Left lung (tissue), 4 donors: ENCODE measurements at regions not wholly inside any gene's neighbourhood (a gene's known extent, or its start where the extent isn't known, plus 50 kb on each side); places are given as distances from the start of the nearest gene placed in this dataset.

Experiments
- ATAC-seq: fragments of 200-7000 bp; cut with Tn5 transposase; one replicate; pipeline ENCODE4 v1.9.1; 2020; ENCODE audit warnings: moderate library complexity
- DNase-seq, 4 donors: peaks; one replicate each; pipeline ENCODE4 v3.0.0-alpha.2; 2013 to 2020
- H3K27ac ChIP-seq, 2 donors: fragments of 200-600 bp; sonication (generic) in 1 of 2; one replicate each; pipeline versions ENCODE4 v1.5.0 to v1.8.0; 2020 to 2021
- H3K27me3 ChIP-seq, 2 donors: fragments of 200-600 bp; sonication (generic) in 1 of 2; one replicate each; pipeline versions ENCODE4 v1.5.0 to v1.8.0; 2020 to 2021
- H3K36me3 ChIP-seq, 2 donors: fragments of 200-600 bp; sonication (generic) in 1 of 2; one replicate each; pipeline versions ENCODE4 v1.5.0 to v1.8.0; 2020 to 2021
- H3K4me1 ChIP-seq, 2 donors: fragments of 200-600 bp; one replicate each; pipeline ENCODE4 v1.8.0; 2021
- H3K4me3 ChIP-seq, 2 donors: fragments of 200-600 bp; sonication (generic) in 1 of 2; one replicate each; pipeline versions ENCODE4 v1.5.0 to v1.8.0; 2020 to 2021; ENCODE audit warnings: mild to moderate bottlenecking in 1 of 2
- H3K9me3 ChIP-seq, 2 donors: fragments of 200-600 bp; sonication (generic) in 1 of 2; one replicate each; pipeline versions ENCODE4 v1.5.0 to v1.8.0; 2020 to 2021
- CTCF ChIP-seq, 2 donors: fragments of 200-600 bp; sonication (generic) in 1 of 2; IDR thresholded peaks; one replicate each; pipeline versions ENCODE4 v1.5.0 to v1.8.0; 2021; ENCODE audit warnings: antibody characterized with exemption in 2 of 2
- intact Hi-C, 2 donors: fragments of 100-400 bp; cut with DNase I; formaldehyde crosslinking; loops; one replicate each; pipeline versions ENCODE4 v1.11.2 to v1.14.2; 2022
- donor health status: DM: no; HTN: yes; CAD: no.
- donor health status: DM: no; HTN: no; CAD: no.

- H3K4me1 ChIP-seq = no peaks in the 10 kb centered on the region
- TF ChIP-seq CTCF (IDR thresholded peaks at IDR 0.05) = no peak
These were observed 85.5 kb upstream of the VANGL1 start for GRCh38 chr1:115556236-115556635.

GRCh38 chr1:115555446-115555845 lies 86.3 kb upstream of the VANGL1 start:
- Histone ChIP-seq H3K4me3 (no peak overlapping the region), H3K9me3 (no peaks in the 10 kb centered on the region), H3K36me3 (no peaks in the 10 kb centered on the region), H3K27me3 (peaks cover 0 to 8% of the 10 kb centered on the region in 2 donors), H3K4me1 (no peaks in the 10 kb centered on the region), H3K27ac (no peak overlapping the region)
- no peak for TF ChIP-seq CTCF (IDR thresholded peaks at IDR 0.05)
- no peak for DNase-seq
- intact Hi-C loops = no loop called here
- no peak for ATAC-seq

More at GRCh38 chr1:115556236-115556635, 85.5 kb upstream of the VANGL1 start:
- ATAC-seq = no peak
- DNase-seq = no peak
- H3K27ac ChIP-seq = no peak overlapping the region
- no peaks in the 10 kb centered on the region for H3K36me3 ChIP-seq
- no peaks in the 10 kb centered on the region for H3K9me3 ChIP-seq
- peaks cover 0 to 8% of the 10 kb centered on the region in 2 donors for H3K27me3 ChIP-seq
- intact Hi-C loops = no loop called here
- no peak overlapping the region for H3K4me3 ChIP-seq

- Histone ChIP-seq H3K9me3 (no peaks in the 10 kb centered on the region), H3K4me3 (no peak overlapping the region), H3K4me1 (peaks cover 0 to 5% of the 10 kb centered on the region in 2 donors), H3K36me3 (no peaks in the 10 kb centered on the region), H3K27me3 (peaks cover 0 to 8% of the 10 kb centered on the region in 2 donors), H3K27ac (no peak overlapping the region)
- no peak for TF ChIP-seq CTCF (IDR thresholded peaks at IDR 0.05)
- ATAC-seq (no peak), DNase-seq (no peak)
- intact Hi-C loops = no loop called here
These were observed 94.1 kb upstream of the VANGL1 start for GRCh38 chr1:115547696-115548095.

GRCh38 chr1:115546846-115547245 lies 94.9 kb upstream of the VANGL1 start:
- H3K9me3 ChIP-seq = no peaks in the 10 kb centered on the region
- H3K27me3 ChIP-seq = peaks cover 0 to 2% of the 10 kb centered on the region in 2 donors
- H3K4me1 ChIP-seq = peaks cover 0 to 5% of the 10 kb centered on the region in 2 donors
- H3K36me3 ChIP-seq = no peaks in the 10 kb centered on the region
- DNase-seq (no peak), ATAC-seq (no peak)
- no peak overlapping the region for H3K4me3 ChIP-seq
- no peak for TF ChIP-seq CTCF (IDR thresholded peaks at IDR 0.05)
- intact Hi-C loops = no loop called here
- H3K27ac ChIP-seq = no peak overlapping the region

GRCh38 chr1:115545791-115546733 lies 95.7 kb upstream of the VANGL1 start:
- TF ChIP-seq CTCF (IDR thresholded peaks at IDR 0.05) = peak; percentile 13 to 38
- no peak overlapping the region for H3K27ac ChIP-seq
- peak; percentile 88 for ATAC-seq

More at GRCh38 chr1:115545791-115546733, 95.7 kb upstream of the VANGL1 start:
- intact Hi-C loops = no loop called here
- Histone ChIP-seq H3K4me1 (peaks cover 0 to 5% of the 10 kb centered on the region in 2 donors), H3K27me3 (no peaks in the 10 kb centered on the region), H3K4me3 (no peak overlapping the region), H3K9me3 (no peaks in the 10 kb centered on the region), H3K36me3 (no peaks in the 10 kb centered on the region)
- peak in 2 of 4 donors; percentile 36 to 60 for DNase-seq
